ENCODE measurements at regions not wholly inside any gene's neighbourhood (a gene's known extent, or its start where the extent isn't known, plus 50 kb on each side); places are given as distances from the start of the nearest gene placed in this dataset.

DNA sequence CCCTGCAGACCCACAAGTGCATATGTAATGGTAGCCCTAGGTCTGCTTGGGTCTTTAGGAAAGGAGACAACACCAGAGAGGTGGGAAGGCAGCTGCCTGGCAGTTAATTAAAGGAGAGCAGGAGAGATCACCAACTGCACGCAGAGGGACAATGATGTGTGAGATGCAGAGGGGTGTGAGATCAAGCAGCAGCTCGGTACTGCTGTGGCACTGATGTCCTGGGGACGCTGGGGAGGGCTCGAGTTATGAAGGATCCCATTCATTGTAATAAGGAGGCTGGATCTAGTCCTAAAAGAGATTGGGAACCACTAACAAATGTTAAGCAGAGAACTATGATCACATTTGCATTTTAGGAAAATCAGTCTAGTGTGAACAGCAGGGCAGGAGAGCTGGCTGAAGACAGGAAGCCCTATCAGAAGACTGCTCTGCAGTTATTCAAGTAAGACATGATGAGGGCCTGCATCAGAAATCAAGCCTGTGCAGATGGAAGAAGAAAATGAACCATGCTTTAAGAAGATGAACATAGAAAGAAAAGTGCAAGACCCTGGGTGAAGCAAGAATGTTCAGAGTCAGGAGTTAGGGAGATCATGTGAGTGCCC lies 80.4 kb downstream of the DLEU7 start:
- no peak for TF ChIP-seq POLR2A (IDR thresholded peaks at IDR 0.05)
- TF ChIP-seq, protein P1, sequence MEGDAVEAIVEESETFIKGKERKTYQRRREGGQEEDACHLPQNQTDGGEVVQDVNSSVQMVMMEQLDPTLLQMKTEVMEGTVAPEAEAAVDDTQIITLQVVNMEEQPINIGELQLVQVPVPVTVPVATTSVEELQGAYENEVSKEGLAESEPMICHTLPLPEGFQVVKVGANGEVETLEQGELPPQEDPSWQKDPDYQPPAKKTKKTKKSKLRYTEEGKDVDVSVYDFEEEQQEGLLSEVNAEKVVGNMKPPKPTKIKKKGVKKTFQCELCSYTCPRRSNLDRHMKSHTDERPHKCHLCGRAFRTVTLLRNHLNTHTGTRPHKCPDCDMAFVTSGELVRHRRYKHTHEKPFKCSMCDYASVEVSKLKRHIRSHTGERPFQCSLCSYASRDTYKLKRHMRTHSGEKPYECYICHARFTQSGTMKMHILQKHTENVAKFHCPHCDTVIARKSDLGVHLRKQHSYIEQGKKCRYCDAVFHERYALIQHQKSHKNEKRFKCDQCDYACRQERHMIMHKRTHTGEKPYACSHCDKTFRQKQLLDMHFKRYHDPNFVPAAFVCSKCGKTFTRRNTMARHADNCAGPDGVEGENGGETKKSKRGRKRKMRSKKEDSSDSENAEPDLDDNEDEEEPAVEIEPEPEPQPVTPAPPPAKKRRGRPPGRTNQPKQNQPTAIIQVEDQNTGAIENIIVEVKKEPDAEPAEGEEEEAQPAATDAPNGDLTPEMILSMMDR (IDR thresholded peaks at IDR 0.05) = no peak

All from lower leg skin (tissue), 3 donors.